Neuron (in vitro differentiated cells): ENCODE measurements at regions not wholly inside any gene's neighbourhood (a gene's known extent, or its start where the extent isn't known, plus 50 kb on each side); places are given as distances from the start of the nearest gene placed in this dataset.

ENCODE experiments used
- H2AFZ ChIP-seq: one replicate; pipeline ENCODE4 v1.6.1; 2013; ENCODE audit warnings: low read depth, mild to moderate bottlenecking, inconsistent platforms, low read length, moderate library complexity
- H3K27me3 ChIP-seq: one replicate; pipeline ENCODE4 v1.6.1; 2013; ENCODE audit warnings: low read length; ENCODE audit not compliant: insufficient read depth
- H3K36me3 ChIP-seq: one replicate; pipeline ENCODE4 v1.6.1; 2013; ENCODE audit warnings: low read length; ENCODE audit not compliant: insufficient read depth
- H3K4me1 ChIP-seq: one replicate; pipeline ENCODE4 v1.6.1; 2013; ENCODE audit warnings: low read length; ENCODE audit not compliant: insufficient read depth
- H3K4me3 ChIP-seq: 2 replicates; pipeline ENCODE4 v1.5.1; 2013; ENCODE audit warnings: mild to moderate bottlenecking, low read length, moderate library complexity
- H3K9me3 ChIP-seq: one replicate; pipeline ENCODE4 v1.6.1; 2013; ENCODE audit warnings: low read length

DNA sequence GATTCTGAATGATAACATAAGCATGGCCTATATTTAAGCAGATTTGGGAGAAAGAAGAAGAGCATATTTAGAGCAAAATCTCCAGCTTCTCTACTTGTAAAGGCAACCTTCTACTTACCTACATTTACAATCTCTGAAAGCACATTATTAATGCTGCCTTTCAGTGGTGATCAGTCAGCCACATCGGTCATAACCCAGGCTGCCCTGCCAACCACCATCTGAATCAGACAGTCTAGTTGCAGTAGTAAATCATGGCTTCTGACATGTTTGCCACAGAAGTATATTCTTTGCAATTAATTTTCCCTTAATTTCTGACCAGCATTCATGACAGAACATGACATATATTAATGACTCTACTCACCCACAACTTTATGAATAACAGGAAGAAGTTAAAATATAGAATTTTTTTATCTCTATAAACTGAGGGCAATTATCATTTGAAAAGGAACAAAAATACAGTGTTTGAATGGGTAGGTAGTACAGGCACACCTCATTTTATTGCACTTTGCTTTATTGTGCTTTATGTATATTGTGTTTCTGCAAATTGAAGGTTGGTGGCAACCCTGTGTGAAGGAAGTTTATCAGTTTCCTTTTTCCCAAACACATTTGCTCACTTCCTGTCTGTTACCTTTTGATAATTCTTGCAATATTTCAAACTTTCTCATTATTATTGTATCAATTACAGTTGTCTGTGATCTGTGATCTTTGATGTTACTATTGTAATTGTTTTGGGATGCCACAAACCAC lies 531.6 kb upstream of the CHAC2 start:
- H3K36me3 ChIP-seq = no peaks in the 10 kb centered on the region
- H3K4me3 ChIP-seq = no peak overlapping the region
- no peaks in the 10 kb centered on the region for H3K27me3 ChIP-seq
- H3K9me3 ChIP-seq = no peaks in the 10 kb centered on the region
- no peak overlapping the region for H2AFZ ChIP-seq
- no peaks in the 10 kb centered on the region for H3K4me1 ChIP-seq

- no peaks in the 10 kb centered on the region for H3K9me3 ChIP-seq
- no peak overlapping the region for H3K4me3 ChIP-seq
- no peaks in the 10 kb centered on the region for H3K36me3 ChIP-seq
- H2AFZ ChIP-seq = no peak overlapping the region
- H3K27me3 ChIP-seq = no peaks in the 10 kb centered on the region
- H3K4me1 ChIP-seq = no peaks in the 10 kb centered on the region
These were observed 533.1 kb upstream of the CHAC2 start for GRCh38 chr2:53234548-53234903.

DNA sequence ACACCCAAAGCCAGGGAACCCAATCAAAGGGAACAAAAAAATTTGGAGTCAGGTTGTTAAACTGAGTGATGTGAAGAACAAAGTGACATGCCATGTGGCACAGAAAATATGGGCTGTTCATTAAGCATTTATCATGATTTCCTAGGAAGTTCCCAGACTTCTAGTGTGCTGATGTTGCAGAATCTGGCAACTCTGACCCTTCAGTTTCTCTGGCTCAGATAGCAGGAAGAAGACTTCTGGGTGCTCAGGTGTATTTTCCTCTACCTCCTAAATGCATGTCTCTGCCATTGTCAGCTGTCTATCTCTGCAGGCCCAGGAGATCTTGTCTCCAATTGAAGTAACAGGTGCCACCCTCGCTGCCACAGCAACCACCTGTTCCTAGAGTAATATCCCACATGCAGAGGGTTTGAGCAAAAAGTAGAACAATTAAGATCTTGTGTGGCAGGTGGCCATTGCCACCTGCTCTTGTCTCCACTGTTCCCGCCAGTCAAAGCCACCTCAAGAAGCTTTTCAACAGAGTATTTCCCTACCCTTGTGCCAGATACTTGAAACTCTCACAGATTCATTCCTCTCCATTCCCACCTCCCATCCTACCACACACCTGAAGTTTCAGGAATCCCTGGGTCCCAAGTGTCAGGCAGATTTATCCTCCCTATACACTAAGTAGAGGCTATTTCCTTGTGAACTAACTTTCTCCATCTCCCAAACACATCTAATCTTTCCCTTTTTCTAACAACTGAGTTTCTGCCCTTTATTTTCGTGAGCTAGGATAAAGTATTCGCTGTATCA lies 533.7 kb upstream of the CHAC2 start:
- no peaks in the 10 kb centered on the region for H3K36me3 ChIP-seq
- H3K4me3 ChIP-seq = no peak overlapping the region
- no peaks in the 10 kb centered on the region for H3K4me1 ChIP-seq
- no peak overlapping the region for H2AFZ ChIP-seq
- no peaks in the 10 kb centered on the region for H3K27me3 ChIP-seq
- no peaks in the 10 kb centered on the region for H3K9me3 ChIP-seq

GRCh38 chr2:53231908-53232307 lies 535.7 kb upstream of the CHAC2 start:
- H3K9me3 ChIP-seq = no peaks in the 10 kb centered on the region
- H2AFZ ChIP-seq = no peak overlapping the region
- H3K4me3 ChIP-seq = no peak overlapping the region
- H3K27me3 ChIP-seq = no peaks in the 10 kb centered on the region
- no peaks in the 10 kb centered on the region for H3K4me1 ChIP-seq
- H3K36me3 ChIP-seq = no peaks in the 10 kb centered on the region

- H2AFZ ChIP-seq = no peak overlapping the region
- no peak overlapping the region for H3K4me3 ChIP-seq
- no peaks in the 10 kb centered on the region for H3K9me3 ChIP-seq
- H3K36me3 ChIP-seq = no peaks in the 10 kb centered on the region
- no peaks in the 10 kb centered on the region for H3K27me3 ChIP-seq
- H3K4me1 ChIP-seq = no peaks in the 10 kb centered on the region
These were observed 536.9 kb upstream of the CHAC2 start for GRCh38 chr2:53230691-53231090.

DNA sequence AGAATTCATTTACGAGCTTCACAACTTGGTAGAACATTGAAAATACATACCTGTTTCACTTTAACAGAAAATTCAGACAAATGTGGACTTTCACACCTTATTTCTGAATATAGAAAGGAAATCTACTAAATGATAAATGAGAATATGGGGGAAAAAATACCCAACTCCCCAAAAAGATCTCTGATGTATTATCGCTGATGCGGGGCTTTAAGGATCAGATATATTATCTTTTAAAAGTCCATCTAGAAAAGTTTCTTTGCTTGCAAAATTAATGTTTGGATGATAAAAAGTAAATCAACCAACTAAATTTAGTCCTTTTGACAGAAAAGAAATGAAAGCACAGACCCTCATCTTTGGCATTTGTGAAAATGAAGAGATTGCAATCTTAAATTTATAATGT lies 540.1 kb upstream of the CHAC2 start:
- no peaks in the 10 kb centered on the region for H3K9me3 ChIP-seq
- no peaks in the 10 kb centered on the region for H3K36me3 ChIP-seq
- H3K4me3 ChIP-seq = no peak overlapping the region
- no peak overlapping the region for H2AFZ ChIP-seq
- H3K27me3 ChIP-seq = no peaks in the 10 kb centered on the region
- H3K4me1 ChIP-seq = no peaks in the 10 kb centered on the region

DNA sequence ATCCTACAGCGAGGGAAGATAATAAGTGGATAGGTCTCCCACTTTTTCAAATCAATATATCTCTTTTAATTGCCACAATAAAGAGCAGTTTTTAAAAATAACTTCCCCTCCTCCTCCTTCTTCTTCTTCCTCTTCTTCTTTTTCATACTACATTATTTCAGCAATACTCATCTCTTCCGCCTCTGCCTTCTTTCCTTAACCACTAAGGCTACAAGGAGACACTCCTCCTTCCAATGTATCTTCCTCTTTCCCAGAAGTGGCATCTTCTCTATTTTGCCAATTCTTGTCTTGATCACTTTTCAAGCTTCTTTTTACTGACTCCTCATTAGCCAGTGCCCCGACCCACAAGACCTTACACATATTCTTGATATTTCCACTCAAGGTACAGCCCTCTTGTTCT lies 546.6 kb upstream of the CHAC2 start:
- Histone ChIP-seq H3K4me3 (no peak overlapping the region), H3K36me3 (no peaks in the 10 kb centered on the region), H3K4me1 (no peaks in the 10 kb centered on the region), H3K27me3 (no peaks in the 10 kb centered on the region), H2AFZ (no peak overlapping the region), H3K9me3 (no peaks in the 10 kb centered on the region)

DNA sequence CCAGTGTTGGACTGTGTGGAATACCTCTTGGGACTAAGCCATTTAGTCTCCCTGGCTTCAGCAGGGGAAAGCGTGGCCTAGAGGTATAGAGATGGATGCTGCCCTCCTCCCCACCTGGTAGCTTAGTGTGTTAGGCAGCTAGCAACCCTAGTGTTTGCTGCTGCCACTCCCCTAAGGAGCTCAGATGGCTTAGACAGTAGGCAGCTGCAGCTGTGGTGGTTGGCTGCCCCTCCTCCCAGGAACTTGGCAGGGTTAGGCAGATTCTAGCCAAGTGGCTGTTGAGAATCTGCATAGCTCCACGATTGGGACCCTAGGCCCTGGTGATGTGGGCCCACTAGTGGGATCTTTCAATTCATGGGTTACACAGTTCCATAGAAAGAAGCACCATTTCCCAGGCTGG lies 550.4 kb upstream of the CHAC2 start:
- Histone ChIP-seq H3K4me3 (no peak overlapping the region), H3K9me3 (no peaks in the 10 kb centered on the region), H2AFZ (no peak overlapping the region), H3K4me1 (no peaks in the 10 kb centered on the region), H3K36me3 (no peaks in the 10 kb centered on the region), H3K27me3 (no peaks in the 10 kb centered on the region)

DNA sequence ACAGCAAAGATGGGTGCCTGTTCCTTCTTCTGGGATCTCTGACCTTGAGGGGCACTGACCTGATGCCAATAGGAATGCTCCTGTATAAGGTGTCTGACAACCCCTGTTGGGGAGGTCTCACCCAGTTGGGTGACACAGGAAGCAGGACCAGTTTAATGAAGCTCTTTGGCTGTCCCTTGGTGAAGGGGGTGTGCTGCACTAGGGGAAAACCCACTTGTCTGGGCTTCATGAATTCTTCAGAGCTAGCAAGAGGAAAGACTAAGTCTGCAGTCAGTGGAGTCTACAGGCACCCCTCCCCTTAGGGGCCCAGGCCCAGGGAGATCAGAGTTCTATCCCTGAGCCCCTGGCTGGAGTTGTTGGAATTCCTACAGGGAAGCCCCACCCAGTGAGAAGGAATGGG lies 550.8 kb upstream of the CHAC2 start:
- no peaks in the 10 kb centered on the region for H3K9me3 ChIP-seq
- no peaks in the 10 kb centered on the region for H3K4me1 ChIP-seq
- H3K4me3 ChIP-seq = no peak overlapping the region
- H2AFZ ChIP-seq = no peak overlapping the region
- no peaks in the 10 kb centered on the region for H3K36me3 ChIP-seq
- H3K27me3 ChIP-seq = no peaks in the 10 kb centered on the region

GRCh38 chr2:53212576-53212975 lies 555.0 kb upstream of the CHAC2 start:
- Histone ChIP-seq H3K4me3 (no peak overlapping the region), H3K36me3 (no peaks in the 10 kb centered on the region), H2AFZ (no peak overlapping the region), H3K4me1 (peaks cover 7% of the 10 kb centered on the region), H3K27me3 (no peaks in the 10 kb centered on the region), H3K9me3 (no peaks in the 10 kb centered on the region)

- Histone ChIP-seq H2AFZ (no peak overlapping the region), H3K9me3 (no peaks in the 10 kb centered on the region), H3K4me1 (peaks cover 7% of the 10 kb centered on the region), H3K4me3 (no peak overlapping the region), H3K27me3 (no peaks in the 10 kb centered on the region), H3K36me3 (no peaks in the 10 kb centered on the region)
These were observed 556.3 kb upstream of the CHAC2 start for GRCh38 chr2:53211201-53211774.

DNA sequence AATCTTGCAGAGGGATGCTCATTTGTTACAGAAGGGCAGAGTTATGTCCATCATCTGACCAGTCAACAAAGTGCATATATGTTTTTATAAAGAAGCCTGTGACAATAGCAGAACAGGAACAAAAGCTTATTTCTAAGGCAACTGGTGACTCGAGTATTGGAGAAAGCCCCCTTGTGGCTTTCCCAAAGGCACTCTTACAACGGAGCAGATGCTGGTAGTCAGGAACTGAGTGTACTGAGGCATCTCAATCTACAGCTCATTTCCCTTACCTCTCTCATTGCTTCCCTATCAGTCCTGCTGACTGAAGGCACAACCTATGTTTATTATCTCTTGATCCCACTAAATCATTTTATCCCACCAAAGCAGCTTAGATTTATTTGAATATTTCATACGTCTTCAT lies 557.1 kb upstream of the CHAC2 start:
- Histone ChIP-seq H3K4me1 (peaks cover 7% of the 10 kb centered on the region), H3K27me3 (no peaks in the 10 kb centered on the region), H3K4me3 (no peak overlapping the region), H3K9me3 (no peaks in the 10 kb centered on the region), H2AFZ (no peak overlapping the region), H3K36me3 (no peaks in the 10 kb centered on the region)

GRCh38 chr2:53209679-53210458 lies 557.7 kb upstream of the CHAC2 start:
- Histone ChIP-seq H3K4me1 (peaks cover 7% of the 10 kb centered on the region), H3K9me3 (no peaks in the 10 kb centered on the region), H3K36me3 (no peaks in the 10 kb centered on the region), H2AFZ (no peak overlapping the region), H3K27me3 (no peaks in the 10 kb centered on the region), H3K4me3 (no peak overlapping the region)
